ENCODE measurements at regions not wholly inside any gene's neighbourhood (a gene's known extent, or its start where the extent isn't known, plus 50 kb on each side); places are given as distances from the start of the nearest gene placed in this dataset.

DNA sequence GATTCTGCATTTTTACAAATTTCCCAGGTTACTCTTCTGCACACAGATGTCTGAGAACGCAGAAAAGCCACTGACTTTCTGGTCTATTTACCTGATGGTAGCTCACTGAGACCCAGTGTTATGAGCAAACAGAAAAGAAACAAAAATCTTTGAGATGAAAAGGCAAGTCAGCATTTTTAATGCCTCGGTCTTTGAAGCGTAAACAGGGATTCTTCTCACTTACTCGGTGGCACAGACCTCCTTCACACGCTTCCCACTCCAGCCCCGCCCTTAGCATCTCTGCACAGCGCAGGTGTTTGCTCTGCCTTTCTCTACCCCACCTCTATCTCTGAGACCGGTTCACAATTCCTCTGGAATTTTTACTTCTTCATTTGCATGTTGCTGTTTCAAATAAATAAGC lies 195.0 kb upstream of the IRX1 start:
- H2AFZ ChIP-seq, result no peak overlapping the region
- H4K20me1 ChIP-seq (ENCODE audit: insufficient read depth), result no peaks in the 10 kb centered on the region
- H3K9me3 ChIP-seq (ENCODE audit: insufficient read depth, low read depth), result no peaks in the 10 kb centered on the region
- no peaks in the 10 kb centered on the region for H3K4me1 ChIP-seq (replicated peaks; ENCODE audit: insufficient read depth)
- intact Hi-C loops (cut with micrococcal nuclease; ENCODE audit: unreplicated experiment), result no loop called here
- no peak for TF ChIP-seq EZH2 (IDR thresholded peaks at IDR 0.05; ENCODE audit: low read depth)
- TF ChIP-seq, protein P1, sequence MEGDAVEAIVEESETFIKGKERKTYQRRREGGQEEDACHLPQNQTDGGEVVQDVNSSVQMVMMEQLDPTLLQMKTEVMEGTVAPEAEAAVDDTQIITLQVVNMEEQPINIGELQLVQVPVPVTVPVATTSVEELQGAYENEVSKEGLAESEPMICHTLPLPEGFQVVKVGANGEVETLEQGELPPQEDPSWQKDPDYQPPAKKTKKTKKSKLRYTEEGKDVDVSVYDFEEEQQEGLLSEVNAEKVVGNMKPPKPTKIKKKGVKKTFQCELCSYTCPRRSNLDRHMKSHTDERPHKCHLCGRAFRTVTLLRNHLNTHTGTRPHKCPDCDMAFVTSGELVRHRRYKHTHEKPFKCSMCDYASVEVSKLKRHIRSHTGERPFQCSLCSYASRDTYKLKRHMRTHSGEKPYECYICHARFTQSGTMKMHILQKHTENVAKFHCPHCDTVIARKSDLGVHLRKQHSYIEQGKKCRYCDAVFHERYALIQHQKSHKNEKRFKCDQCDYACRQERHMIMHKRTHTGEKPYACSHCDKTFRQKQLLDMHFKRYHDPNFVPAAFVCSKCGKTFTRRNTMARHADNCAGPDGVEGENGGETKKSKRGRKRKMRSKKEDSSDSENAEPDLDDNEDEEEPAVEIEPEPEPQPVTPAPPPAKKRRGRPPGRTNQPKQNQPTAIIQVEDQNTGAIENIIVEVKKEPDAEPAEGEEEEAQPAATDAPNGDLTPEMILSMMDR (conservative IDR thresholded peaks at IDR 0.05), result no peak
- H3F3A ChIP-seq (ENCODE audit: insufficient read depth, low read depth), result no peaks in the 10 kb centered on the region
- DNase-seq, result no peak
- H3K36me3 ChIP-seq (ENCODE audit: low read depth), result no peaks in the 10 kb centered on the region
- H3K9me2 ChIP-seq (ENCODE audit: insufficient read depth), result no peaks in the 10 kb centered on the region
- H3K79me2 ChIP-seq (ENCODE audit: low read depth), result no peaks in the 10 kb centered on the region
- H3K27me3 ChIP-seq (ENCODE audit: insufficient read depth, low read depth), result peaks cover 42% of the 10 kb centered on the region
- no peak overlapping the region for H3K27ac ChIP-seq
- POLR2A ChIA-PET (ENCODE audit: unreplicated experiment), result no interaction called here
- CTCF ChIA-PET, result no interaction called here
- H3K4me3 ChIP-seq, result no peak overlapping the region
- no peak overlapping the region for H3K4me2 ChIP-seq
- BruUV-seq (replicated peaks), result no TSS peak

- Histone ChIP-seq H3K4me1 (replicated peaks; ENCODE audit: insufficient read depth) (no peaks in the 10 kb centered on the region), H4K20me1 (ENCODE audit: insufficient read depth) (no peaks in the 10 kb centered on the region; the same call in 1 of the 2 replicates), H2AFZ (no peak overlapping the region), H3K36me3 (ENCODE audit: low read depth) (no peaks in the 10 kb centered on the region), H3K27me3 (ENCODE audit: insufficient read depth, low read depth) (peaks cover 74% of the 10 kb centered on the region), H3K9me3 (ENCODE audit: insufficient read depth, low read depth) (no peaks in the 10 kb centered on the region), H3K4me3 (no peak overlapping the region), H3F3A (ENCODE audit: insufficient read depth, low read depth) (no peaks in the 10 kb centered on the region), H3K27ac (no peak overlapping the region), H3K79me2 (ENCODE audit: low read depth) (no peaks in the 10 kb centered on the region), H3K4me2 (no peak overlapping the region), H3K9me2 (ENCODE audit: insufficient read depth) (no peaks in the 10 kb centered on the region)
- BruUV-seq (replicated peaks), result no TSS peak
- POLR2A ChIA-PET (ENCODE audit: unreplicated experiment), result no interaction called here
- intact Hi-C loops (cut with micrococcal nuclease; ENCODE audit: unreplicated experiment), result no loop called here
- TF ChIP-seq EZH2 (IDR thresholded peaks at IDR 0.05; ENCODE audit: low read depth), result no peak
- TF ChIP-seq, protein P1 (conservative IDR thresholded peaks at IDR 0.05), result no peak
- no peak for DNase-seq
- CTCF ChIA-PET, result no interaction called here
Measured at GRCh38 chr5:3394891-3395599, 200.6 kb upstream of the IRX1 start.

GRCh38 chr5:3393920-3394597 lies 201.6 kb upstream of the IRX1 start:
- no peak overlapping the region for H3K4me2 ChIP-seq
- no TSS peak for BruUV-seq (replicated peaks)
- no peak for TF ChIP-seq EZH2 (IDR thresholded peaks at IDR 0.05; ENCODE audit: low read depth)
- TF ChIP-seq, protein P1 (conservative IDR thresholded peaks at IDR 0.05), result no peak
- H3F3A ChIP-seq (ENCODE audit: insufficient read depth, low read depth), result no peaks in the 10 kb centered on the region
- H3K79me2 ChIP-seq (ENCODE audit: low read depth), result no peaks in the 10 kb centered on the region
- no peak overlapping the region for H2AFZ ChIP-seq
- ChIA-PET POLR2A (ENCODE audit: unreplicated experiment) (no interaction called here), CTCF (no interaction called here)
- no peaks in the 10 kb centered on the region for H3K9me2 ChIP-seq (ENCODE audit: insufficient read depth)
- H3K36me3 ChIP-seq (ENCODE audit: low read depth), result no peaks in the 10 kb centered on the region
- no peak for DNase-seq
- H3K4me3 ChIP-seq, result no peak overlapping the region
- H4K20me1 ChIP-seq (ENCODE audit: insufficient read depth), result no peaks in the 10 kb centered on the region; the same call in 1 of the 2 replicates
- H3K27me3 ChIP-seq (ENCODE audit: insufficient read depth, low read depth), result peaks cover 74% of the 10 kb centered on the region
- no peak overlapping the region for H3K27ac ChIP-seq
- intact Hi-C loops (cut with micrococcal nuclease; ENCODE audit: unreplicated experiment), result no loop called here
- no peaks in the 10 kb centered on the region for H3K9me3 ChIP-seq (ENCODE audit: insufficient read depth, low read depth)
- no peaks in the 10 kb centered on the region for H3K4me1 ChIP-seq (replicated peaks; ENCODE audit: insufficient read depth)
